ENCODE measurements at regions not wholly inside any gene's neighbourhood (a gene's known extent, or its start where the extent isn't known, plus 50 kb on each side); places are given as distances from the start of the nearest gene placed in this dataset.
"Not testable (repeated sequence)": the region's sequence is repeated elsewhere in the genome, so short reads cannot be mapped to it uniquely, and the experiment has no call there.

- H3K9ac ChIP-seq (ENCODE audit: insufficient read depth in 1 of 2, low read depth in 2 of 2, low read length in 2 of 2); intact Hi-C loops (cut with micrococcal nuclease); H3K4me3 ChIP-seq; H3K36me3 ChIP-seq (ENCODE audit: control insufficient read depth, insufficient read depth, low read length); ATAC-seq; BruUV-seq (replicated peaks); H3K4me2 ChIP-seq (ENCODE audit: insufficient read depth, low read length); H3K9me3 ChIP-seq (replicated peaks; ENCODE audit: control insufficient read depth, insufficient read depth, low read depth, low read length); H3K27ac ChIP-seq (ENCODE audit: extremely low read depth, low read depth, low read length); H2AFZ ChIP-seq (ENCODE audit: low read depth, low read length); POLR2A ChIA-PET; DNase-seq (ENCODE audit: extremely low read depth in 1 of 4, low spot score in 3 of 4); FAIRE-seq; in situ Hi-C loops (cut with MboI); H3K9me1 ChIP-seq (ENCODE audit: control insufficient read depth, insufficient read depth, low read length); H4K20me1 ChIP-seq (replicated peaks; ENCODE audit: control insufficient read depth, insufficient read depth, low read length); H3K79me2 ChIP-seq (ENCODE audit: control insufficient read depth, insufficient read depth, low read length); H3K4me1 ChIP-seq (replicated peaks in 1 of 2; ENCODE audit: control insufficient read depth in 2 of 2, insufficient read depth in 2 of 2, low read length in 2 of 2); CTCF ChIA-PET (ENCODE audit: low intra/inter-chr PET ratio): not testable (repeated sequence)
- 24% methylated on average over 8 of the region's 15 CpGs for WGBS (ENCODE audit: insufficient coverage, low coverage, missing lambda C conversion rate)
- peaks cover 5 to 19% of the 10 kb centered on the region in 2 experiments; a peak in 4 of 5 replicates for H3K27me3 ChIP-seq (ENCODE audit: control insufficient read depth in 2 of 2, insufficient read depth in 2 of 2, low read length in 2 of 2)
Measured at GRCh38 chr16:29199626-29200025, 206.9 kb downstream of the NPIPB11 start.

- Histone ChIP-seq H3K9ac (ENCODE audit: insufficient read depth in 1 of 2, low read depth in 2 of 2, low read length in 2 of 2) (peak overlapping the region in 1 of 2 experiments; percentile 45; a peak in 1 of 4 replicates), H3K4me1 (replicated peaks in 1 of 2; ENCODE audit: control insufficient read depth in 2 of 2, insufficient read depth in 2 of 2, low read length in 2 of 2) (peaks cover 0 to 3% of the 10 kb centered on the region in 2 experiments; a peak in 1 of 5 replicates), H3K9me1 (ENCODE audit: control insufficient read depth, insufficient read depth, low read length) (no peaks in the 10 kb centered on the region), H2AFZ (ENCODE audit: low read depth, low read length) (no peak overlapping the region), H3K27me3 (ENCODE audit: control insufficient read depth in 2 of 2, insufficient read depth in 2 of 2, low read length in 2 of 2) (peaks cover 5 to 19% of the 10 kb centered on the region in 2 experiments; a peak in 4 of 5 replicates), H3K27ac (ENCODE audit: extremely low read depth, low read depth, low read length) (no peak overlapping the region), H3K9me3 (replicated peaks; ENCODE audit: control insufficient read depth, insufficient read depth, low read depth, low read length) (no peaks in the 10 kb centered on the region), H4K20me1 (replicated peaks; ENCODE audit: control insufficient read depth, insufficient read depth, low read length) (no peaks in the 10 kb centered on the region), H3K4me3 (no peak overlapping the region), H3K4me2 (ENCODE audit: insufficient read depth, low read length) (no peak overlapping the region), H3K79me2 (ENCODE audit: control insufficient read depth, insufficient read depth, low read length) (no peaks in the 10 kb centered on the region), H3K36me3 (ENCODE audit: control insufficient read depth, insufficient read depth, low read length) (no peaks in the 10 kb centered on the region)
- ChIA-PET POLR2A (no interaction called here), CTCF (ENCODE audit: low intra/inter-chr PET ratio) (no interaction called here)
- ATAC-seq: no peak
- intact Hi-C loops (cut with micrococcal nuclease): no loop called here
- in situ Hi-C loops (cut with MboI): no loop called here
- TF ChIP-seq RHOXF2B (CRISPR knock-in tag; conservative IDR thresholded peaks at IDR 0.05) (no peak), ZNF512 (tag; IDR thresholded peaks at IDR 0.05) (no peak), ZNF354B (CRISPR knock-in tag; IDR thresholded peaks at IDR 0.05) (no peak), HMBOX1 (IDR thresholded peaks at IDR 0.05) (no peak), ADNP (tag; IDR thresholded peaks at IDR 0.05) (no peak), NBN (IDR thresholded peaks at IDR 0.05; ENCODE audit: low read depth) (no peak), RCOR1 (IDR thresholded peaks at IDR 0.05; ENCODE audit: borderline replicate concordance in 1 of 2, low read depth in 2 of 2, low read length in 2 of 2) (no peak)
- BruUV-seq (replicated peaks): no TSS peak
- FAIRE-seq: no peak
- DNase-seq (ENCODE audit: extremely low read depth in 1 of 4, low spot score in 3 of 4): no peak
- 6% methylated on average over 20 of the region's 23 CpGs for WGBS (ENCODE audit: insufficient coverage, low coverage, missing lambda C conversion rate)
Measured at GRCh38 chr16:29198731-29199521, 207.6 kb downstream of the NPIPB11 start.

All from K562 (cell line).